MM.1S (cell line): ENCODE measurements at regions not wholly inside any gene's neighbourhood (a gene's known extent, or its start where the extent isn't known, plus 50 kb on each side); places are given as distances from the start of the nearest gene placed in this dataset.

Experiments used
- DNase-seq: peaks from one replicate; pipeline ENCODE4 v3.0.0-alpha.2; 2015
- H2AFZ ChIP-seq: fragments of 300-600 bp; sonication (generic); 2 replicates; pipeline ENCODE4 v1.6.0; 2016; ENCODE audit warnings: antibody characterized with exemption, low read length
- H3F3A ChIP-seq: fragments of 300-600 bp; sonication (generic); 2 replicates; pipeline ENCODE4 v1.6.1; 2016; ENCODE audit warnings: mild to moderate bottlenecking, antibody characterized with exemption, low read length, moderate library complexity, mixed read lengths; ENCODE audit not compliant: insufficient read depth
- H3K27ac ChIP-seq: fragments of 300-600 bp; sonication (generic); 2 replicates; pipeline ENCODE4 v1.5.1; 2016; ENCODE audit warnings: mild to moderate bottlenecking, low read length
- H3K27me3 ChIP-seq: fragments of 300-600 bp; sonication (generic); replicated peaks from 2 replicates; pipeline ENCODE4 v1.6.0; 2016; ENCODE audit warnings: low read length; ENCODE audit not compliant: insufficient read depth
- H3K36me3 ChIP-seq: fragments of 300-600 bp; sonication (generic); replicated peaks from 2 replicates; pipeline ENCODE4 v1.6.1; 2016; ENCODE audit warnings: mild to moderate bottlenecking, low read length, mixed read lengths; ENCODE audit not compliant: insufficient read depth
- H3K4me1 ChIP-seq: fragments of 300-600 bp; sonication (generic); 2 replicates; pipeline ENCODE4 v1.6.1; 2016; ENCODE audit warnings: low read length, mixed read lengths
- H3K4me2 ChIP-seq: fragments of 300-600 bp; sonication (generic); 2 replicates; pipeline ENCODE4 v1.6.0; 2016; ENCODE audit warnings: low read depth, low read length
- H3K4me3 ChIP-seq: fragments of 300-600 bp; sonication (generic); 2 replicates; pipeline ENCODE4 v1.5.1; 2016; ENCODE audit warnings: low read length, mixed read lengths
- H3K79me2 ChIP-seq: fragments of 300-600 bp; sonication (generic); 2 replicates; pipeline ENCODE4 v1.6.1; 2016; ENCODE audit warnings: mixed run types, low read length, mixed read lengths
- H3K9ac ChIP-seq: fragments of 300-600 bp; sonication (generic); 2 replicates; pipeline ENCODE4 v1.6.1; 2016; ENCODE audit warnings: low read length, mixed read lengths
- H3K9me2 ChIP-seq: fragments of 300-600 bp; sonication (generic); replicated peaks from 2 replicates; pipeline ENCODE4 v1.6.1; 2016; ENCODE audit warnings: mild to moderate bottlenecking, low read length, mixed read lengths; ENCODE audit not compliant: insufficient read depth
- H3K9me3 ChIP-seq: fragments of 300-600 bp; sonication (generic); replicated peaks from 2 replicates; pipeline ENCODE4 v1.6.1; 2016; ENCODE audit warnings: mild to moderate bottlenecking, low read length, mixed read lengths; ENCODE audit not compliant: insufficient read depth
- H4K20me1 ChIP-seq: fragments of 300-600 bp; sonication (generic); 2 replicates; pipeline ENCODE4 v1.6.1; 2016; ENCODE audit warnings: mild to moderate bottlenecking, low read length, moderate library complexity, mixed read lengths; ENCODE audit not compliant: insufficient read depth
- CTCF ChIP-seq: fragments of 300-600 bp; sonication (generic); IDR thresholded peaks from 2 replicates; pipeline ENCODE4 v1.5.1; 2016; ENCODE audit warnings: antibody characterized with exemption, low read length, mixed read lengths
- EZH2 ChIP-seq: fragments of 300-600 bp; sonication (generic); optimal IDR thresholded peaks from 2 replicates; pipeline ENCODE3; 2017; ENCODE audit warnings: low read depth, mild to moderate bottlenecking, antibody characterized with exemption, low read length, mixed read lengths
- EZH2phosphoT487 ChIP-seq: fragments of 300-600 bp; sonication (generic); IDR thresholded peaks from 2 replicates; pipeline ENCODE4 v1.6.1; 2018; ENCODE audit warnings: antibody characterized with exemption, low read length

- Histone ChIP-seq H3K9me3 (no peaks in the 10 kb centered on the region), H3K36me3 (no peaks in the 10 kb centered on the region), H3K9ac (no peak overlapping the region), H3K79me2 (no peaks in the 10 kb centered on the region), H3F3A (peaks cover 15% of the 10 kb centered on the region), H3K4me1 (peaks cover 13% of the 10 kb centered on the region), H3K4me3 (no peak overlapping the region), H2AFZ (no peak overlapping the region), H4K20me1 (no peaks in the 10 kb centered on the region), H3K27ac (no peak overlapping the region), H3K27me3 (no peaks in the 10 kb centered on the region), H3K4me2 (no peak overlapping the region), H3K9me2 (no peaks in the 10 kb centered on the region)
- TF ChIP-seq EZH2 = no peak
- TF ChIP-seq EZH2phosphoT487 = no peak
- no peak for TF ChIP-seq CTCF
- DNase-seq = no peak
Observed at GRCh38 chr4:18975916-18976808, 954.6 kb upstream of the LCORL start.

- TF ChIP-seq CTCF = no peak
- Histone ChIP-seq H3K9me3 (no peaks in the 10 kb centered on the region), H2AFZ (no peak overlapping the region), H3K9me2 (no peaks in the 10 kb centered on the region), H3K4me2 (no peak overlapping the region), H3K4me3 (no peak overlapping the region), H3K27me3 (no peaks in the 10 kb centered on the region), H3F3A (no peaks in the 10 kb centered on the region), H4K20me1 (no peaks in the 10 kb centered on the region), H3K27ac (no peak overlapping the region), H3K79me2 (no peaks in the 10 kb centered on the region), H3K4me1 (no peaks in the 10 kb centered on the region), H3K36me3 (no peaks in the 10 kb centered on the region), H3K9ac (no peak overlapping the region)
- DNase-seq = no peak
Observed at GRCh38 chr4:18973296-18973695, 951.7 kb upstream of the LCORL start.

- H3K4me3 ChIP-seq = no peak overlapping the region
- DNase-seq = no peak
- H3K4me1 ChIP-seq = no peaks in the 10 kb centered on the region
- TF ChIP-seq CTCF (no peak), EZH2 (no peak), EZH2phosphoT487 (no peak)
- no peaks in the 10 kb centered on the region for H3F3A ChIP-seq
- H3K36me3 ChIP-seq = no peaks in the 10 kb centered on the region
- no peak overlapping the region for H3K9ac ChIP-seq
- no peak overlapping the region for H3K4me2 ChIP-seq
- H3K9me2 ChIP-seq = no peaks in the 10 kb centered on the region
- no peaks in the 10 kb centered on the region for H3K79me2 ChIP-seq
- no peaks in the 10 kb centered on the region for H3K27me3 ChIP-seq
- no peak overlapping the region for H3K27ac ChIP-seq
- H3K9me3 ChIP-seq = no peaks in the 10 kb centered on the region
- no peak overlapping the region for H2AFZ ChIP-seq
- no peaks in the 10 kb centered on the region for H4K20me1 ChIP-seq
Observed at GRCh38 chr4:18961879-18962278, 940.3 kb upstream of the LCORL start.
